ENCODE measurements at regions not wholly inside any gene's neighbourhood (a gene's known extent, or its start where the extent isn't known, plus 50 kb on each side); places are given as distances from the start of the nearest gene placed in this dataset.

- ChIA-PET POLR2A (no interaction called here), CTCF (no interaction called here)
- no peak for DNase-seq (ENCODE audit: low read depth in 1 of 2, low spot score in 1 of 2)
- H3K4me1 ChIP-seq = no peaks in the 10 kb centered on the region
- no peaks in the 10 kb centered on the region for H3K9me3 ChIP-seq
- FAIRE-seq = no peak
- no peak overlapping the region for H3K27ac ChIP-seq
- no peak overlapping the region for H3K4me3 ChIP-seq
- 11% methylated on average over 2 of the region's 3 CpGs for WGBS (ENCODE audit: missing lambda C conversion rate)
- H3K4me2 ChIP-seq = no peak overlapping the region
- no peak for ATAC-seq
- TF ChIP-seq CEBPB (IDR thresholded peaks at IDR 0.05) = no peak
- TF ChIP-seq TP53 (CRISPR knock-in tag; IDR thresholded peaks at IDR 0.05) = no peak
- no peak for TF ChIP-seq JUNB (IDR thresholded peaks at IDR 0.05)
- TF ChIP-seq, protein P1, sequence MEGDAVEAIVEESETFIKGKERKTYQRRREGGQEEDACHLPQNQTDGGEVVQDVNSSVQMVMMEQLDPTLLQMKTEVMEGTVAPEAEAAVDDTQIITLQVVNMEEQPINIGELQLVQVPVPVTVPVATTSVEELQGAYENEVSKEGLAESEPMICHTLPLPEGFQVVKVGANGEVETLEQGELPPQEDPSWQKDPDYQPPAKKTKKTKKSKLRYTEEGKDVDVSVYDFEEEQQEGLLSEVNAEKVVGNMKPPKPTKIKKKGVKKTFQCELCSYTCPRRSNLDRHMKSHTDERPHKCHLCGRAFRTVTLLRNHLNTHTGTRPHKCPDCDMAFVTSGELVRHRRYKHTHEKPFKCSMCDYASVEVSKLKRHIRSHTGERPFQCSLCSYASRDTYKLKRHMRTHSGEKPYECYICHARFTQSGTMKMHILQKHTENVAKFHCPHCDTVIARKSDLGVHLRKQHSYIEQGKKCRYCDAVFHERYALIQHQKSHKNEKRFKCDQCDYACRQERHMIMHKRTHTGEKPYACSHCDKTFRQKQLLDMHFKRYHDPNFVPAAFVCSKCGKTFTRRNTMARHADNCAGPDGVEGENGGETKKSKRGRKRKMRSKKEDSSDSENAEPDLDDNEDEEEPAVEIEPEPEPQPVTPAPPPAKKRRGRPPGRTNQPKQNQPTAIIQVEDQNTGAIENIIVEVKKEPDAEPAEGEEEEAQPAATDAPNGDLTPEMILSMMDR (IDR thresholded peaks at IDR 0.05) = no peak
- TF ChIP-seq POLR2A (IDR thresholded peaks at IDR 0.05; ENCODE audit: low read length) = no peak
- TF ChIP-seq KDM5A (IDR thresholded peaks at IDR 0.05) = no peak
- TF ChIP-seq, protein P2, sequence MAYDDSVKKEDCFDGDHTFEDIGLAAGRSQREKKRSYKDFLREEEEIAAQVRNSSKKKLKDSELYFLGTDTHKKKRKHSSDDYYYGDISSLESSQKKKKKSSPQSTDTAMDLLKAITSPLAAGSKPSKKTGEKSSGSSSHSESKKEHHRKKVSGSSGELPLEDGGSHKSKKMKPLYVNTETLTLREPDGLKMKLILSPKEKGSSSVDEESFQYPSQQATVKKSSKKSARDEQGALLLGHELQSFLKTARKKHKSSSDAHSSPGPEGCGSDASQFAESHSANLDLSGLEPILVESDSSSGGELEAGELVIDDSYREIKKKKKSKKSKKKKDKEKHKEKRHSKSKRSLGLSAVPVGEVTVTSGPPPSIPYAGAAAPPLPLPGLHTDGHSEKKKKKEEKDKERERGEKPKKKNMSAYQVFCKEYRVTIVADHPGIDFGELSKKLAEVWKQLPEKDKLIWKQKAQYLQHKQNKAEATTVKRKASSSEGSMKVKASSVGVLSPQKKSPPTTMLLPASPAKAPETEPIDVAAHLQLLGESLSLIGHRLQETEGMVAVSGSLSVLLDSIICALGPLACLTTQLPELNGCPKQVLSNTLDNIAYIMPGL (CRISPR knock-in tag; IDR thresholded peaks at IDR 0.05; ENCODE audit: borderline replicate concordance) = no peak
- TF ChIP-seq CHD2 (IDR thresholded peaks at IDR 0.05; ENCODE audit: low read length, partially characterized antibody) = no peak
- TF ChIP-seq ZC3H11A (IDR thresholded peaks at IDR 0.05) = no peak
- no peak for TF ChIP-seq NPAS2 (CRISPR knock-in tag; IDR thresholded peaks at IDR 0.05; ENCODE audit: borderline replicate concordance)
- TF ChIP-seq EHF (CRISPR knock-in tag; IDR thresholded peaks at IDR 0.05) = no peak
- TF ChIP-seq, protein P3, sequence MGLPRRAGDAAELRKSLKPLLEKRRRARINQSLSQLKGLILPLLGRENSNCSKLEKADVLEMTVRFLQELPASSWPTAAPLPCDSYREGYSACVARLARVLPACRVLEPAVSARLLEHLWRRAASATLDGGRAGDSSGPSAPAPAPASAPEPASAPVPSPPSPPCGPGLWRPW (IDR thresholded peaks at IDR 0.05) = no peak
- no peak for TF ChIP-seq RARB (CRISPR knock-in tag; IDR thresholded peaks at IDR 0.05)
- no peak for TF ChIP-seq HEYL (CRISPR knock-in tag; IDR thresholded peaks at IDR 0.05)
These were observed 1059.7 kb downstream of the ZPLD1 start for GRCh38 chr3:103494512-103494911.

DNA sequence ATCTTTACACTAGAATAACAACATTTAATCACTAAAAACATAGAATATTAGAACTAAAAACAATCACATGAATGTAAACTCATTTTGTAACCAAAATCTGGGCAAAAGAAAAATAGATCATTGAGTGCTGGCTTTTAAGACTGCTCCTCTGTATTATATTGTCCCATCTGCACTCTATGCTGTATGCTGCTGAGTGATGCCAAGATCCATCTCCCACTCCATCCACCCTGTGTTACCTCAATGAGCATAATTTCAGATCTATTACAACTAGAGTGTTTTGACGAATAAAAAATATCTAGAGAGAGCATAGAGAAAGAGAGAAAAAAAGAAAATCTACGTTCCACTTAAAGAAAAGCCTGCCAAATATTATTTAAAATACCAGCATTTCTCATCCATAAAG, 1060.4 kb downstream of the ZPLD1 start:
- ChIA-PET CTCF (no interaction called here), POLR2A (no interaction called here)
- Histone ChIP-seq H3K4me3 (no peak overlapping the region), H3K9me3 (no peaks in the 10 kb centered on the region), H3K4me1 (no peaks in the 10 kb centered on the region), H3K27ac (no peak overlapping the region), H3K4me2 (no peak overlapping the region)
- TF ChIP-seq HDAC2 (IDR thresholded peaks at IDR 0.05) (no peak), POLR2AphosphoS2 (conservative IDR thresholded peaks at IDR 0.05; ENCODE audit: low read length) (no peak), EHMT2 (IDR thresholded peaks at IDR 0.05; ENCODE audit: low read depth) (no peak), PBX3 (IDR thresholded peaks at IDR 0.05) (no peak), CBX2 (IDR thresholded peaks at IDR 0.05; ENCODE audit: borderline replicate concordance, low read depth) (no peak), HOXB5 (CRISPR knock-in tag; IDR thresholded peaks at IDR 0.05) (no peak), SREBF2 (IDR thresholded peaks at IDR 0.05) (no peak), CBX8 (IDR thresholded peaks at IDR 0.05) (no peak), CHD2 (IDR thresholded peaks at IDR 0.05; ENCODE audit: low read length, partially characterized antibody) (no peak)
- no peak for ATAC-seq
- WGBS (ENCODE audit: missing lambda C conversion rate) = 7% methylated on average over 2 of the region's 2 CpGs
- no peak for DNase-seq (ENCODE audit: low read depth in 1 of 2, low spot score in 1 of 2)
- FAIRE-seq = no peak

Data from A549 (cell line).